Stimulated activated CD4-positive, alpha-beta T cell treated with anti-CD3 and anti-CD28 coated beads, Interleukin-4, amount 100 ng/mL, for 48 hours (primary cell): ENCODE measurements at regions not wholly inside any gene's neighbourhood (a gene's known extent, or its start where the extent isn't known, plus 50 kb on each side); places are given as distances from the start of the nearest gene placed in this dataset.

ENCODE experiments used
- DNase-seq, 2 donors: peaks; one replicate each; pipeline ENCODE4 v3.0.0-alpha.2; 2020; ENCODE audit warnings: low read depth in 2 of 2

- no peak for DNase-seq
Observed at GRCh38 chr11:127138613-127139012, 138.0 kb upstream of the KIRREL3 start.

DNA sequence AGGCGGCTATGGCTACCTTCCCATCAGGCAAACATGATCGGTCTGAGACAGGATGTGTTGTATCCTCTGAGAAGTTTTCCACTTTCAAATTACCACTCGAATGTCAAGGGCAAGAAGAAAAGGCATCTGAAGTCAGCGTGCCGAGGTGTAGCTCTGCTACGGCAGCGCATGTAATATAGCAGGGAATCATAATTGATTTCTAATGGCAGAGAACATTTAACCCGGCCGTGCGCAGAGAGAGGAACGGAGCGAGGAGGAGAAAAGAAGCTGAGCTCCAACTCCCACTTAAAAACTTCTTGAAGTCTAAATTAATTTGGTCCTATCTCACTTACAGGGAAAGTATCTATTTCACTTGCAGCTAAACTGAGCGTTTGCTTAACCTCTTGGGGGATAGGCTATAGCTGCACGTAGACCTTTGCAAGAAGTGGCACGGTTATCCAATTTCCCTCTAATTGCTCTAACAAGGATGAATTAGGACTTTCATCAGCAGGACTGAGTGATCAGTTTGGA, 137.3 kb upstream of the KIRREL3 start:
- no peak for DNase-seq

GRCh38 chr11:127136438-127136837, 135.9 kb upstream of the KIRREL3 start:
- DNase-seq = no peak

DNA sequence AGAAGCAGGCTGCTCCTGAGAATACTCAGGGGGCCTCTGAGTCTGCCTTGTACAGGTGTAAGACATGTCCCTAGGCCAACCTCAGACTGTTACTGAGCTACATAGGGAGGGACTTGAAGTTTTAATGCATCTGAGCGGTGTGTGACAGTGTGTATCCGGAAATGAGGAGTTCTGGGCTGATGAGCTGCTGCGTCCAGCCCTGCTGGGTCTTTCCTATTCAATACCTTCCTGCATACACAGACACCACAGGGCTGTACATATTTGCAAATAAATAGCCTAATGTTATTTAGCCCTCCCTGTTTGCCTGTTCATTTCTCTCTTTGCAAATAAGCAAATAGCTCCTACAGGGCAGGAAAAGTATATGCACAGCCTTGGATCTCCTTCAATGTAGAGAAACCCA, 134.7 kb upstream of the KIRREL3 start:
- DNase-seq = no peak

DNA sequence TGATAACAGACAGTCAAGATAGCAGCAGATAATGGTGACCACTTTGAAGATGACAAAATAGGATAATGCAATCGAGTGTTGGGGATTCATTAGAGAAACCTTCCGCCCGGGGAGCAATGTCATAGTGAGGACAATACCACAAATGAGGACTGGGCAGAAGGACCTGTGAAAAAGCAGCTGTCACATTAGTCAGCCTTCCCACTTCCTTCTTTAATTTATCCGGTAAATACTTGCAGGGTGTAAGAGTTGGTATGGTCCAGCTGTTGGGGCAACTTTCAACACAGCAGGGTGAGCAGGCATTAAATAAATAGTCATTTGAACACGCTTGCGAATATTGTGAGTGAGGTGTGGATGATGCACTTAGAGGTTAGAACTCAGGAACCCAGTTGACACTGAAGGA, 132.5 kb upstream of the KIRREL3 start:
- DNase-seq = no peak

GRCh38 chr11:127130321-127130720, 129.8 kb upstream of the KIRREL3 start:
- no peak for DNase-seq

DNA sequence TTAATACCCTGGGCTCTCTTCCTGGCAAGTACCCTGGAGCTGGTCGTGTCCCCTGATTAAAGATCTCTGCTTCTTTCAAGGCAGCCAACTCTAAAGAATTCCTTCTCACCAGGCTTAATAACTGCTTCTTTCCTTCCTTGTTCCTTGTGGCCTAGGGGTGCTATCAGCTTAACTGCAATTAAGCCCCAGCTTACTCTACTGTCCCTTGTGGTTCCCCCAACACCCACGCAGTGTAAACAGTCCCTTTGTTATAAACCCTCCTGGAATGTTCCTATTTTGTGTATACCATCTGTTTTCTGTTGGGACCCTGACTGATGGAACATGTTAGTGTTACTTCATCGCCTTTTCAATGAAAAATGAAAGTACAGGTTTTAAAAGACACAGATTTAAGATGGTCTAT, 126.4 kb upstream of the KIRREL3 start:
- no peak for DNase-seq

DNA sequence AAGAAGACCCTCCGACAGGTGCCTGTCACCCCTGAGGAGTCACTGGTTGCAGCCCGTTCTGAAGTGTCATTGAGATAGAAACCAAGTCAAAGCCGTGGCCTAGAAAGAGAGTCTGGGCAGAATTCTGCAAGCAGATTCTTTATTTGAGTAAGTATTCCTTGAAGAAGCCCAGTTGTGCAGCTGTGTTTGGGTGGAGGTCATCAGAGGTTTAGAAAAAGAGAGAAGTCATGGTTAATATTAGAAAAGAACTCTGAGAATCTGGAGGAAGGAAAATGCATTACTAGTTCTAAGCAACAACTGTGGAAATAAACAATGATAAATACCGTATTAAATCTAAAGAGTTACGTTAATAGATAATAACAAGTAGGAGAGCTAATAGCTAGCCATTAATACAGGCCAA, 118.8 kb upstream of the KIRREL3 start:
- DNase-seq = no peak

GRCh38 chr11:127118811-127119210, 118.2 kb upstream of the KIRREL3 start:
- DNase-seq = no peak

GRCh38 chr11:127117231-127117739, 116.7 kb upstream of the KIRREL3 start:
- DNase-seq = no peak

DNA sequence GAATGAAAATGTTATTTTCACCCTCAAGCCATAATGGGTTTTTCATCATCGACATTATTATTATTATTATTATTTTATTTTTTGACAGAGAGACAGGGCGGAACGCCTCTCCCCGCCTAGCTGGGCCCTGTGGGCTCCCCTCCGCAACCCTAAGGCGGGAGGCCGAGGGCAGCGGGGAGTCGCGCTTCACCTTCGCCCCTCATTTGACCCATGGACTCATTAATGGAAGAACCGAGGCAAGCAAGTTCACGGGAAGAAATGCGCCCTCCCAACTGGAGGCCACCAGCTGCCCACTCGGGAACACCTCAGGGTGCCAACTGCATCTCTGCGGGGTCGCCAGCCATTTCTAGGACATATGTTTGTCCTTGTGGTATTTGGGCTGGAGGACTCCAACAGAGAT, 115.3 kb upstream of the KIRREL3 start:
- no peak for DNase-seq

GRCh38 chr11:127114035-127114434, 113.5 kb upstream of the KIRREL3 start:
- no peak for DNase-seq

GRCh38 chr11:127110542-127110941, 110.0 kb upstream of the KIRREL3 start:
- DNase-seq = no peak

DNA sequence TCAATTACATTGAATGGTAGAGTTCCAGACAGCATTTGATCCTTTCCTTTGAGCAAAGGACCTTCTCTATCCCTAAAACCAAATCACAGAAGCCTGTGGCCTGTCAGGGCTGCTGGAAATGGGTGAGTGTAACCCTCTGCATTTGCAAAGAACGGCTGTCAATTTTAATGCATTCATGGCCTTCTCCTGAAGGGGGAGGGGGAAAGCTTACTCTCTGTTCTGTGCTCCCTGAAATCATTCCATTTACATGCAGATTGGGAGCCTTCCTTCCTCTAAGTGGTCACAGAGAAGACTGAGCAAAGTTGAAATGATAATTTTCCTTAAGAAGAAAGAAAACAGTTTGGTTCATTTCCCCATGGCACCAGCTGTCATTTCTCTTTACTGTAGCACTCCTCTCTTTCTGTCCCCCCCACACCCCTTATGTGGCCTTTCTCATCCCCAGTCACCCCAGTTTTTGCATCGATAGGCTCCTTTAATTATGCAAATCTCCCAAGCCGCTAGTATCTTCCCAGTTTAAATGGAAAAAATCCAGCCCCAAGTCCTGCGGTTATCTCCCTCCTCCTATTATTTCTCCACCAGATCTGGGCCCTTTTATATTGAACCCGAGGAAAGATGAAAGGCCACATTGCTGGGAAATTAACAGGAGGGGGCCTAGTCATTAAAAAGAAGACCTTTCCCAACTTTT, 109.4 kb upstream of the KIRREL3 start:
- DNase-seq = no peak

GRCh38 chr11:127108838-127109237, 108.3 kb upstream of the KIRREL3 start:
- no peak for DNase-seq

DNA sequence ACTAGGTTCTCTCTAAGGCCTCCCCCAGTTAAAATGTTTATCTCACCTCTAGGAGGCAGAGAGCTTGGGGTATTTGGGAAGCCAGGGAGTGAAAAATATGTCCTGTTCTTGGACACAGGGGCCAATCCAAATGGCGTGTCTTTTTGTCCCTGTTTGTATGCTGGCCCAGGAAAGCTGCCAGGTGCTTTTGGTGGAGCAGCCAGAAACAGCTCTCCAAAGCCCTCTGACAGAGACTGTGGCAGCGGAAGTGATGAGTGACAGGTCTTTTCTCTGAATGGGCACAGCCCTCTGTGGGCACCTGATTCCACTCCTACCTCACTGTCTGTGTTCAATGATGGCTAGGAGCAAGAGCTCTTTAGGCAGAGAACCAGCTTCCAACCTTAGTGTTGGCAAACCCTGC, 106.4 kb upstream of the KIRREL3 start:
- DNase-seq = no peak

- DNase-seq = no peak
Observed at GRCh38 chr11:127105593-127106541, 105.3 kb upstream of the KIRREL3 start.

DNA sequence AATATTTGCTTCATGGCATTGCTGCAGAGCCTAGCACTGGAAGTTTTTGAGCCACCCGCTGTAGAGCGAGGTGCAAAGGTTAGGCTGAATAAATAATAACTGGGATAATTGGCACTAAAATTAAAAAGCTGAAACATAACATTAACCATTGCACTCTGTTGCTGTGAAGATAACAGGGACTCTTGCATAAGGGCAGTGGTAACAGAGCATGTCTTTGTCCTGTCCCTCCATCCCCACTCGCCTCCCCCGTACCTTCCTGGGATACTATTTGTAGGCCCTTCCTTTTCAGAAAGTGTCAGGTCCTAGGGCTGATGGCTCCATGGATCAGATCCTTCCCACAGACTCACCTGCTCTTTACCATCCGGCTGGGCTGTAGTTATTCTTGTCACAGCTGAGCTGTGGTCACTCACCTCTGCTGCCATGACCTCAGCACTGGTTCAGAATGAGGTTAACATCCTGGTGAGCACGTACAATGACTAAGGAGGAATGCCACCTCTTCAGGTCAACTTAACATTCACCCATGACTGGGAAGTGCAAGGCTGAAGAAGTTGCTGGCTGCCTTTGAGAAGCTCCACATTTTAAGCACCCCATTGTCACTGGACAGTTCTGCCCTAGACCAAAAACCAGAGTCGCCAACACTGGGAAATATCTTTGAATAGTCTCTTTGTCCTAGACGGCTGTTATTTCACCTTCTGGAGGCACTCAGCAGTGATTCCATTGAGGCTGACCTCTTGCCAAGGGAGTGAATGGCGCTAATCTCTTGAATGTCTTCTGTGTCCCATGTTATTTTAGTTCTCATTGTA, 103.2 kb upstream of the KIRREL3 start:
- DNase-seq = no peak

DNA sequence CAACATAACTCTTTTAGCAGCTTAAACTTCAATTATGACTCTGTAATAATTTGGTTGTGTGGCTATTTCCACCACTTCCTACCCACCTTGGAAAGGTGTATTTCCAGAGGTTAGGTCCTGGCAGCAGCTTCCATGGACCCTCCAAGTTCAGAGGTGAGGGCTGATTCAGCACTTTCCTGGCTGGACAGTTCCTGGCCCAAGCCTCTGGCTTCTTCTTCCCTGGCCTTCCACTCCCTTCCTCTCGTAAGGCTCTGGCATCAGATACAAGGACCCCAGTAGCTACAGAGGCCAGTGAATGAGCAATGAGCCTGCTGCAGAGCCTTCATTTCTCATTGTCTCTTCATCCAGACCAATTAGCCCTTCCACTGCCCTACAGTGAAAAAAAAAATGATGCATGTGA, 98.1 kb upstream of the KIRREL3 start:
- no peak for DNase-seq

DNA sequence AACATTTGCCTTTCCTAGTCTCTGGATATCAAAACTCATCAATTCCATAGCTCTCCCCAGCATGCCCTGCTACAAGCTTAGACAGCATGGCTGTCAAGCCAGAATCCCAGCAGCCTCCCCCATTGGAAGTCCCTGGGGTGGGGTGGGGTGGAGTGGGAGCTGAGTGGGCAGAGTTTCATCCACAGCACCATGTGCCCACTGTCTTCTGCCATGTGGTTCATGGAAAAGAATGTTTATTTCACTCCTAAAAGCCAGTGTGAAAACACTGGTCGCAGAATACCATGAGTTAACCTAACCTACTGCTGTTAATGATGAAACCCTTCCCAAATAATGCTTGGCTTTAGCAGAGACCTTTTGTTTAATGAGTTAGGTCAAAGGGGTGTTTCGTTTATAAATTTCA, 80.2 kb upstream of the KIRREL3 start:
- DNase-seq = no peak

GRCh38 chr11:127075758-127076157, 75.2 kb upstream of the KIRREL3 start:
- DNase-seq = no peak
